ENCODE measurements at regions not wholly inside any gene's neighbourhood (a gene's known extent, or its start where the extent isn't known, plus 50 kb on each side); places are given as distances from the start of the nearest gene placed in this dataset.

GRCh38 chr12:89893972-89894706 lies 185.5 kb upstream of the ATP2B1 start:
- H3K79me1 ChIP-seq (ENCODE audit: insufficient read depth, low read depth, low read length, poor library complexity, severe bottlenecking), result no peaks in the 10 kb centered on the region
- no peaks in the 10 kb centered on the region for H3K23me2 ChIP-seq (ENCODE audit: insufficient read length, low read depth, low read length, poor library complexity, severe bottlenecking)
- no peak overlapping the region for H3K4ac ChIP-seq (ENCODE audit: low read depth, low read length)
- H3K23ac ChIP-seq (ENCODE audit: insufficient read length, low read depth, low read length), result no peak overlapping the region
- no peak overlapping the region for H2BK20ac ChIP-seq (ENCODE audit: low read depth, low read length, poor library complexity, severe bottlenecking)
- H3K27me3 ChIP-seq (ENCODE audit: insufficient read depth, low read length), result no peaks in the 10 kb centered on the region
- H2BK12ac ChIP-seq (ENCODE audit: insufficient read length, low read depth, low read length), result no peak overlapping the region
- H3K36me3 Mint-ChIP-seq (ENCODE audit: insufficient read depth in 1 of 3, low read depth in 3 of 3), result peaks cover 0 to 15% (median 6%) of the 10 kb centered on the region in 3 experiments; a peak in 4 of 7 replicates
- no peaks in the 10 kb centered on the region for H3K27me3 Mint-ChIP-seq (ENCODE audit: low read depth)
- no peak overlapping the region for H3K18ac ChIP-seq (ENCODE audit: insufficient read length, low read depth, low read length)
- peaks cover 3 to 4% of the 10 kb centered on the region in 2 experiments for H3K4me1 Mint-ChIP-seq
- H4K5ac ChIP-seq (ENCODE audit: insufficient read length, low read depth, low read length), result no peak overlapping the region
- H2AFZ ChIP-seq (ENCODE audit: low read length), result no peak overlapping the region
- H2BK15ac ChIP-seq (ENCODE audit: low read depth, low read length), result no peak overlapping the region
- H3K56ac ChIP-seq (ENCODE audit: insufficient read length, low read depth, low read length), result no peak overlapping the region
- no peak overlapping the region for H4K8ac ChIP-seq (replicated peaks; ENCODE audit: insufficient read length, low read depth, low read length)
- peaks cover 5% of the 10 kb centered on the region for H3K9me3 ChIP-seq (ENCODE audit: control insufficient read depth, low read depth, low read length)
- no peak overlapping the region for H3K27ac Mint-ChIP-seq
- H2BK120ac ChIP-seq (ENCODE audit: low read depth, low read length, poor library complexity, severe bottlenecking), result no peak overlapping the region
- H3K27ac ChIP-seq (ENCODE audit: insufficient read length, low read depth, low read length), result no peak overlapping the region
- no peak overlapping the region for H2AK5ac ChIP-seq (ENCODE audit: insufficient read length, low read length)
- no CpG with 5 or more reads among the region's 1 CpG for WGBS (ENCODE audit: extremely low coverage, insufficient read length, low lambda C conversion rate)
- H2BK5ac ChIP-seq (ENCODE audit: insufficient read length, low read length), result no peak overlapping the region
- H4K20me1 ChIP-seq (ENCODE audit: control insufficient read depth, insufficient read depth, insufficient read length), result no peaks in the 10 kb centered on the region
- TF ChIP-seq, protein P1, sequence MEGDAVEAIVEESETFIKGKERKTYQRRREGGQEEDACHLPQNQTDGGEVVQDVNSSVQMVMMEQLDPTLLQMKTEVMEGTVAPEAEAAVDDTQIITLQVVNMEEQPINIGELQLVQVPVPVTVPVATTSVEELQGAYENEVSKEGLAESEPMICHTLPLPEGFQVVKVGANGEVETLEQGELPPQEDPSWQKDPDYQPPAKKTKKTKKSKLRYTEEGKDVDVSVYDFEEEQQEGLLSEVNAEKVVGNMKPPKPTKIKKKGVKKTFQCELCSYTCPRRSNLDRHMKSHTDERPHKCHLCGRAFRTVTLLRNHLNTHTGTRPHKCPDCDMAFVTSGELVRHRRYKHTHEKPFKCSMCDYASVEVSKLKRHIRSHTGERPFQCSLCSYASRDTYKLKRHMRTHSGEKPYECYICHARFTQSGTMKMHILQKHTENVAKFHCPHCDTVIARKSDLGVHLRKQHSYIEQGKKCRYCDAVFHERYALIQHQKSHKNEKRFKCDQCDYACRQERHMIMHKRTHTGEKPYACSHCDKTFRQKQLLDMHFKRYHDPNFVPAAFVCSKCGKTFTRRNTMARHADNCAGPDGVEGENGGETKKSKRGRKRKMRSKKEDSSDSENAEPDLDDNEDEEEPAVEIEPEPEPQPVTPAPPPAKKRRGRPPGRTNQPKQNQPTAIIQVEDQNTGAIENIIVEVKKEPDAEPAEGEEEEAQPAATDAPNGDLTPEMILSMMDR (conservative IDR thresholded peaks at IDR 0.05), result no peak
- no peak overlapping the region for H3K14ac ChIP-seq (ENCODE audit: insufficient read depth, low read length)
- no peak for DNase-seq
- H3T11ph ChIP-seq (ENCODE audit: low read length), result no peak overlapping the region
- no peak overlapping the region for H3K9ac ChIP-seq (ENCODE audit: extremely low read depth, insufficient read length, low read length)
- peaks cover 5 to 9% of the 10 kb centered on the region in 2 experiments; a peak in 4 of 5 replicates for H3K9me3 Mint-ChIP-seq
- H3K4me3 Mint-ChIP-seq, result no peak overlapping the region
- no peak overlapping the region for H3K4me2 ChIP-seq (ENCODE audit: insufficient read depth, insufficient read length, low read length)
- H3K4me1 ChIP-seq (ENCODE audit: insufficient read depth, low read length), result peaks cover under 1% of the 10 kb centered on the region; the same call in 1 of the 2 replicates
- H4K91ac ChIP-seq (ENCODE audit: insufficient read length, low read depth, low read length), result no peak overlapping the region
- no peaks in the 10 kb centered on the region for H3K79me2 ChIP-seq (ENCODE audit: insufficient read depth, low read length)

All from H9 (cell line).